ENCODE measurements at regions not wholly inside any gene's neighbourhood (a gene's known extent, or its start where the extent isn't known, plus 50 kb on each side); places are given as distances from the start of the nearest gene placed in this dataset.
"Not testable (repeated sequence)": the region's sequence is repeated elsewhere in the genome, so short reads cannot be mapped to it uniquely, and the experiment has no call there.

- H3K9me3 ChIP-seq, result no peaks in the 10 kb centered on the region
- no peak overlapping the region for H3K4me3 ChIP-seq
- no peaks in the 10 kb centered on the region for H3K36me3 ChIP-seq
- DNase-seq (ENCODE audit: low spot score) (no peak), ATAC-seq (ENCODE audit: insufficient number of reproducible peaks, low FRiP score, low read depth) (no peak)
- no peak for TF ChIP-seq CTCF (IDR thresholded peaks at IDR 0.05)
- H3K27me3 ChIP-seq (replicated peaks; ENCODE audit: insufficient read depth), result no peaks in the 10 kb centered on the region
- no peak overlapping the region for H3K27ac ChIP-seq
- H3K4me1 ChIP-seq (ENCODE audit: control insufficient read depth in 1 of 2, low read depth in 2 of 2), result no peaks in the 10 kb centered on the region
Measured at GRCh38 chr22:47409539-47410275, 647.3 kb downstream of the TBC1D22A start.

DNA sequence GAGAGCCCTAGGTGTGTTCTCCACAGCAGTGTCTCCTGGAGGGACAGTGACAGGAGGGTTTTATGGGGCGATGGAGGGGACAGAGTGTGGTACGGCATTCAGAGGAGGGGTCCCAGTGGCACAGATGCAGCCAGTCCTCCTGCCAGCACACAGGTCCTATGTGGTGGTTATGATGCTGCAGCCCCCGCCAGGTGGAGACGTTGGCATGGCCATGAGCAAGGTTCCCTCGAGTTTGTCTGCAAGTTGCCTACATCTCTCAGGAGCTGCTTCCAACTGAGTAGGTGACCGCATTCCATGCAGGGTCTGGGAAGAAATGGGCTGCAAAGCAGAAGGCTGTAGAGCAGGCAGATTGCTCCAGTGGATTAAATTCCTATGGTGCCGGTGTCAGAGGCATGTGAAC lies 646.0 kb downstream of the TBC1D22A start:
- Histone ChIP-seq H3K36me3 (no peaks in the 10 kb centered on the region), H3K27ac (no peak overlapping the region), H3K4me1 (ENCODE audit: control insufficient read depth in 1 of 2, low read depth in 2 of 2) (no peaks in the 10 kb centered on the region), H3K9me3 (no peaks in the 10 kb centered on the region), H3K27me3 (replicated peaks; ENCODE audit: insufficient read depth) (no peaks in the 10 kb centered on the region), H3K4me3 (no peak overlapping the region)
- ATAC-seq (ENCODE audit: insufficient number of reproducible peaks, low FRiP score, low read depth) (no peak), DNase-seq (ENCODE audit: low spot score) (no peak)
- no peak for TF ChIP-seq CTCF (IDR thresholded peaks at IDR 0.05)

DNA sequence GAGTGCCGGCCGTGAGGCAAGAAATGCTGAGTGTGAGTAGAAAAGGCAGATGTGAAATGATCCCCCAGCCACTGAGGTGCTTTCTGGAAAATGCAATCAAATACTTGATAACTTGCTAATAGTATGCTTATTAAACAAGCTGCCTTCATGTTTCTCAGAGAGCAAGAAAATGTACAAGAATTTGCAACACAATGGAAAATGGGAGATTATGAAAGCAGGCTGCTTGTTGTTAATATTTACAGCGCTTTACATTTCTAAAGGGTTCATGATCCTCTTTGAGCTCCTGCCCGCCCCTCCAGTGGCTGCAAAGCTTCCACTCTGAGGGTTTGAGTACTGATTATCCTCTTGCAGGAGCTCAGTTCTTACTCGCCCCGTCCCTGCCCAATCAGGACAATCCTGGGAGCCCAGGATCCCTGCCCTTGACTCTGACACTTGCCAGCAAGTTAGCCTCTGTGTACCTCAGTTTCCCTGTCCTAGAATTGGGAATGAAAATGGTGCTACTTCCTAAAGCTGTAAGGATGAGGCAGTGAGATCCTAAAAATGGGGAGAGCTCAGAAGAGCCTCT lies 645.1 kb downstream of the TBC1D22A start:
- no peaks in the 10 kb centered on the region for H3K27me3 ChIP-seq (replicated peaks; ENCODE audit: insufficient read depth)
- H3K4me1 ChIP-seq (ENCODE audit: control insufficient read depth in 1 of 2, low read depth in 2 of 2), result no peaks in the 10 kb centered on the region
- DNase-seq (ENCODE audit: low spot score) (no peak), ATAC-seq (ENCODE audit: insufficient number of reproducible peaks, low FRiP score, low read depth) (no peak)
- no peaks in the 10 kb centered on the region for H3K9me3 ChIP-seq
- H3K4me3 ChIP-seq, result no peak overlapping the region
- no peaks in the 10 kb centered on the region for H3K36me3 ChIP-seq
- H3K27ac ChIP-seq, result no peak overlapping the region
- TF ChIP-seq CTCF (IDR thresholded peaks at IDR 0.05), result no peak

GRCh38 chr22:47406896-47407295 lies 644.4 kb downstream of the TBC1D22A start:
- no peak for TF ChIP-seq CTCF (IDR thresholded peaks at IDR 0.05)
- Histone ChIP-seq H3K9me3 (no peaks in the 10 kb centered on the region), H3K27me3 (replicated peaks; ENCODE audit: insufficient read depth) (no peaks in the 10 kb centered on the region), H3K27ac (no peak overlapping the region), H3K36me3 (no peaks in the 10 kb centered on the region), H3K4me3 (no peak overlapping the region), H3K4me1 (ENCODE audit: control insufficient read depth in 1 of 2, low read depth in 2 of 2) (no peaks in the 10 kb centered on the region)
- DNase-seq (ENCODE audit: low spot score), result no peak
- no peak for ATAC-seq (ENCODE audit: insufficient number of reproducible peaks, low FRiP score, low read depth)

GRCh38 chr22:47406180-47406834 lies 643.9 kb downstream of the TBC1D22A start:
- no peak for DNase-seq (ENCODE audit: low spot score)
- H3K27ac ChIP-seq, result no peak overlapping the region
- H3K4me3 ChIP-seq, result no peak overlapping the region
- no peaks in the 10 kb centered on the region for H3K4me1 ChIP-seq (ENCODE audit: control insufficient read depth in 1 of 2, low read depth in 2 of 2)
- no peak for TF ChIP-seq CTCF (IDR thresholded peaks at IDR 0.05)
- ATAC-seq (ENCODE audit: insufficient number of reproducible peaks, low FRiP score, low read depth), result no peak
- H3K36me3 ChIP-seq, result no peaks in the 10 kb centered on the region
- no peaks in the 10 kb centered on the region for H3K9me3 ChIP-seq
- no peaks in the 10 kb centered on the region for H3K27me3 ChIP-seq (replicated peaks; ENCODE audit: insufficient read depth)

DNA sequence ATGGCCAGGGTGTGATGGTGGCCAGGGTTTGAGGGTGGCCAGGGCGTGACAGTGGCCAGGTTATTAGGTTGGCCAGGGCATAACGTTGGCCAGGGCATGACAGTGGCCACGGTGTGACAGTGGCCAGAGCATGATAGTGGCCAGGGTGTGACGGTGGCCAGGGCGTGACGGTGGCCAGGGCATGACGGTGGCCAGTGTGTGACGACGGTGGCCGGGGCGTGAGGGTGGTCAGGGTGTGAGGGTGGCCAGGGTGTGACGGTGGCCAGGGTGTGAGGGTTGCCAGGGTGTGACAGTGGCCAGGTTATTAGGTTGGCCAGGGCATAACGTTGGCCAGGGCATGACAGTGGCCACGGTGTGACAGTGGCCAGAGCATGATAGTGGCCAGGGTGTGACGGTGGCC lies 642.8 kb downstream of the TBC1D22A start:
- not testable (repeated sequence) for DNase-seq (ENCODE audit: low spot score)

More for the DNA sequence above, 642.8 kb downstream of the TBC1D22A start:
- H3K4me3 ChIP-seq; H3K27me3 ChIP-seq (replicated peaks; ENCODE audit: insufficient read depth); H3K27ac ChIP-seq; H3K9me3 ChIP-seq; H3K36me3 ChIP-seq; H3K4me1 ChIP-seq (ENCODE audit: control insufficient read depth in 1 of 2, low read depth in 2 of 2); ATAC-seq (ENCODE audit: insufficient number of reproducible peaks, low FRiP score, low read depth): not testable (repeated sequence)
